ENCODE measurements at regions not wholly inside any gene's neighbourhood (a gene's known extent, or its start where the extent isn't known, plus 50 kb on each side); places are given as distances from the start of the nearest gene placed in this dataset.
"Not testable (repeated sequence)": the region's sequence is repeated elsewhere in the genome, so short reads cannot be mapped to it uniquely, and the experiment has no call there.

GRCh38 chr5:92977846-92978540 is 603.0 kb downstream of the NR2F1-AS1 start:
- no peak for DNase-seq

- DNase-seq, result no peak
Measured at GRCh38 chr5:92976156-92976555, 604.9 kb downstream of the NR2F1-AS1 start.

DNA sequence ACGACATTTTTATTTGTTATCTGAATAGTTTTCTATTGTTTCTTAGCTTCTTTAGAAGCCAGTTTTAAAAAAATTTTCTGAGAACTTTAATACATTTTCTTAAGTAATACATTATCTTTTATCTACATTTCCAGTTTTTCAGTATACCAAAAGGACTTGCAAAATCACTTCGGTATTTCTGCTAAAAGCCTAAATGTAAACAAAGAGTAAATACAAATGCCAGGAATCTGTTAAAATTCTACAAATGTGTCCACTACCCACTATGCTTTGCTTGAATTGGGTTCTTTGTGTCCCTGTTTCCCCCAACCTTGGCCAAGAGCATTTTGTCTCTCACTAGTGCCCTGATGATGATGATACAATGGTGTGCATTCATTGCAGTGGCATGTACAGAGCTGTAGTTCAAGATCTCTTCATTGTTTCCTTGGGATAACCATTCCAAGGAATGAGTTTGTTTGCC is 611.2 kb downstream of the NR2F1-AS1 start:
- DNase-seq, result no peak

- no peak for DNase-seq
Measured at GRCh38 chr5:92969191-92969780, 611.7 kb downstream of the NR2F1-AS1 start.

GRCh38 chr5:92963800-92964199 is 617.2 kb downstream of the NR2F1-AS1 start:
- DNase-seq, result no peak

DNA sequence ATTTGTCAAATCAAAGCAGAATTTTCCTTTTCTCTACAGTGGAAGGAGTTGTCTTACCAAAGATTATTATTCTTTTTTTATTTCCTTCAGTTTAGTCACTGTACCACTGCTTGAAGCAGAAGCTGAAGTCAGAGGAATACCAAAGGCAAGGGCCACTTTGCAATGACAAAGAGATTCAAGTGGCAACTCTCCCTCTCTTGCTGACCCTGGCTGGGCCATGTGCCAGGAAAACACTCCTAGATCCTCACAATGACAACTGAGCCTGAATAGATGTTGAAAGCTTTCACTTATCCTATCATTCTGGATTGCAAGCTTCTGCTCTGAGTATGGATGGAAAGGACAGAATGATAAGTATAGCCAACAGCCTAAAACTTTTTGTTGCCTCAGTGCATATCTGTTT is 618.3 kb downstream of the NR2F1-AS1 start:
- DNase-seq, result no peak

DNA sequence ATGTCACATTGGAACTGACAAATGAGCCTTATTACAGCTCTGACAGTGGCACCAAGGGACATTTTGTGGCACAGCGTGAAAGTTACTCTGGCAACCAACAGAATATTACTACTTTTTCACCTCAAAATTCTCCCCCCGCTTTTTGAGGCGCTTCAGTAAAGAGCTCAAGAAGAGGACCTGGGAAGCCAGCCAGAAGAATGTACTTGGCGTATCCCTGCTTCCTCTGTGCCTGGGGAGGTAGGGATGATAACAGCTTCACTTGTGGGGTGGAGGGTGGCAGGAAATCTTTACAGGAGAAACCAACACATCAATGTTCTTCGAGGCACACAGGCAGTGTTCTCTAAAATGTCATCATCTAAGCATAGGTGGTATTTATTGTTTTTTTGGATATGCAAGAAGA is 624.1 kb downstream of the NR2F1-AS1 start:
- no peak for DNase-seq

GRCh38 chr5:92952243-92952642 is 628.8 kb downstream of the NR2F1-AS1 start:
- DNase-seq, result no peak

DNA sequence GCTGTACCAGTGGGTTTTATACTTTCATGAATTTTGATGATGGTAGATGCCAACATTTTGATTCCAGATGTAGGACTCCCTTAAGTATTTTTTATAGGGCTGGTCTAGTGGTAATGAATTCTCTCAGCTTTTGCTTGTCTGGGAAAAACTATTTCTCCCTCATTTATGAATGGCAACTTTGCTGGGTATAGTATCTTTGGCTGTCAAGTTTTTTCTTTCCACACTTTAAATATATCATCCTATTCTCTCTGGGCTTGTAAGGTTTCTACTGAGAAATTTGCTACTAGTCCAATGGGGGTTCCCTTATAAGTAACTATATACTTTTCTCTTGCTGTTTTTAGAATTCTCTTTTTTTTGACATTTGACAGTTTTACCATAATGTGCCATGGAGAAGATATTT is 629.3 kb downstream of the NR2F1-AS1 start:
- no peak for DNase-seq

DNA sequence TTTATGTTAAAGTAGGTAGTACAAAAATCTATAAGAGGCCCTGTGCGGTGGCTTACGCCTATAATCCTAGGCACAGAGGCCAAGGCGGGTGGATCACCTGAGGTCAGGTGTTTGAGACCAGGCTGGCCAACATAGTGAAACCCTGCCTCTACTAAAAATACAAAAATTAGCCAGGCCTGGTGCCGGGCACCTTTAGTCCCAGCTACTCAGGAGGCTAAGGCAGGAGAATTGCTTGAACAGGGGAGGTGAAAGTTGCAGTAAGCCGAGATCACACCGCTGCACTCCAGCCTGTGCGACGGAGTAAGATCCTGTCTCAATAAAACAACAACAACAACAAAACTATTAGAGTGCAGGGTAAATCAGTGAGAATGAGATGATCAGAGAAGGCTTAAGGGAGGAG is 634.5 kb downstream of the NR2F1-AS1 start:
- no peak for DNase-seq

DNA sequence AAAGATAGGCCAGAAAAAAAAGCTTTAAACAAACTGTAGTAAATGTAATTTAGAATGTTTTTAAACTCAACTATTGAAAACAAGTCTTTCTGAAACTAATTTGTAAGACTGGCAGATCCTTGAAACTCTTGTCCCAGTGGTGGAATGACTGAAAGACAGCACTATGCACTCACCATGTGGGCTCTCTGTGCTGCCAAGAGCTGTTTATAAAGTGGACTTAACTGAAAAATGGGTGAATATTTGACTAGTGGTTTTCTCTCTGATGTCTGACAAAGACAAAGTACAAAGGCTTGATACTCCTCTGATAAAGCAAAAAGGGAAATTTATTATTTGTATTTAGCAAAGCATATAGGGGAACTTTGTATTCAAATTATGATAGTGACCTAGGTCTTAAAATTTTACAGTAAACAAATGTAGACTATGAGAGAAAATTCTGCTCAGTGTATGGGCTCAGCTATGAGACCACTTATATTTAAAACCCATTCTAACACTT is 635.4 kb downstream of the NR2F1-AS1 start:
- no peak for DNase-seq

- no peak for DNase-seq
Measured at GRCh38 chr5:92944903-92945604, 636.0 kb downstream of the NR2F1-AS1 start.

- no peak for DNase-seq
Measured at GRCh38 chr5:92944337-92944736, 636.7 kb downstream of the NR2F1-AS1 start.

- no peak for DNase-seq
Measured at GRCh38 chr5:92942762-92943161, 638.3 kb downstream of the NR2F1-AS1 start.

GRCh38 chr5:92941806-92942205 is 639.2 kb downstream of the NR2F1-AS1 start:
- DNase-seq, result no peak

- DNase-seq, result no peak
Measured at GRCh38 chr5:92939428-92939827, 641.6 kb downstream of the NR2F1-AS1 start.

DNA sequence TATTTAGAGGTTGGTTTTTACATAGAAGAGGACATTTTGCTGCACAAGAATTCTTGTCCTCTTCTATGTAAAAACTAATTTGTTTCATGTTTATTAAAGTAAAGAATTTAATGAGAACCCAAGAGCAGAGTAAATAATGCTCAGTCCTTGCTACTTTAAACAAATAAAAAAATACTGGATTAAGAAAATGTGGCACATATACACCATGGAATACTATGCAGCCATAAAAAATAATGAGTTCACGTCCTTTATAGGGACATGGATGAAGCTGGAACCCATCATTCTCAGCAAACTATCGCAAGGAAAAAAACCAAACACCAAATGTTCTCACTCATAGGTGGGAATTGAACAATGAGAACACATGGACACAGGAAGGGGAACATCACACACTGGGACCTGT is 643.6 kb downstream of the NR2F1-AS1 start:
- not testable (repeated sequence) for DNase-seq

GRCh38 chr5:92930057-92930456 is 651.0 kb downstream of the NR2F1-AS1 start:
- no peak for DNase-seq

DNA sequence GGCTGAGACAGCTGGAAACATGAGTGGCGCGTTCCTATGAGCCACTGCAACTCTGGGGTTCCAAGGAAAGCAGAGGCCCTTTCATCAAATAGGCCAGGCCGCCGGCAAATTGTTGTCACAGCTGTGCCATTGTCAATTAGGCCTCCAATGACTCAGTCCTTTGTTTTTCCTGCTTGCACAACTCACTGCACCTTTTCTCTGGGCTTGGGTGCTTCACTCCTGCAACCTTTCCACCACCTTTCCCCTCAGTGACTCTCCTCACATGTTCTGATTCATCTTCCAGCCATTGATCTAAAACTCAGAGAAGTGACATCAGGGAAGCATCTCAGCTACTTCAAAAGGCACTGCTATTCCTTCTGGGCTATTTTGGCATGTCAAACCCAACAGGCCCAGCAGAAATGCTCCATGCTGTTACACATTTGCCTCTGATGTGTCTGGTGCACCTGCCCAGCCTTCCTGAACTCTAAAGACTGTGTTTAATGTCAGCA is 653.7 kb downstream of the NR2F1-AS1 start:
- DNase-seq, result no peak

GRCh38 chr5:92923885-92924284 is 657.1 kb downstream of the NR2F1-AS1 start:
- no peak for DNase-seq

GRCh38 chr5:92922231-92922967 is 658.6 kb downstream of the NR2F1-AS1 start:
- DNase-seq, result no peak

GRCh38 chr5:92917044-92917443 is 664.0 kb downstream of the NR2F1-AS1 start:
- no peak for DNase-seq

- no peak for DNase-seq
Measured at GRCh38 chr5:92916036-92916435, 665.0 kb downstream of the NR2F1-AS1 start.

Measured in right hindlimb (tissue), 1 donor.